Astrocyte (in vitro differentiated cells and primary cell): ENCODE measurements at regions not wholly inside any gene's neighbourhood (a gene's known extent, or its start where the extent isn't known, plus 50 kb on each side); places are given as distances from the start of the nearest gene placed in this dataset.

Source experiments
- EZH2 ChIP-seq: IDR thresholded peaks from 2 replicates; pipeline ENCODE4 v1.6.1; 2012; ENCODE audit warnings: mild to moderate bottlenecking, low read length, inconsistent platforms; ENCODE audit not compliant: insufficient read depth
- TF ChIP-seq, protein P1 (sequence below): IDR thresholded peaks from 2 replicates; pipeline ENCODE4 v1.5.1; 2011; ENCODE audit warnings: low read depth, mild to moderate bottlenecking, inconsistent platforms, low read length, moderate library complexity; ENCODE audit not compliant: insufficient read depth

DNA sequence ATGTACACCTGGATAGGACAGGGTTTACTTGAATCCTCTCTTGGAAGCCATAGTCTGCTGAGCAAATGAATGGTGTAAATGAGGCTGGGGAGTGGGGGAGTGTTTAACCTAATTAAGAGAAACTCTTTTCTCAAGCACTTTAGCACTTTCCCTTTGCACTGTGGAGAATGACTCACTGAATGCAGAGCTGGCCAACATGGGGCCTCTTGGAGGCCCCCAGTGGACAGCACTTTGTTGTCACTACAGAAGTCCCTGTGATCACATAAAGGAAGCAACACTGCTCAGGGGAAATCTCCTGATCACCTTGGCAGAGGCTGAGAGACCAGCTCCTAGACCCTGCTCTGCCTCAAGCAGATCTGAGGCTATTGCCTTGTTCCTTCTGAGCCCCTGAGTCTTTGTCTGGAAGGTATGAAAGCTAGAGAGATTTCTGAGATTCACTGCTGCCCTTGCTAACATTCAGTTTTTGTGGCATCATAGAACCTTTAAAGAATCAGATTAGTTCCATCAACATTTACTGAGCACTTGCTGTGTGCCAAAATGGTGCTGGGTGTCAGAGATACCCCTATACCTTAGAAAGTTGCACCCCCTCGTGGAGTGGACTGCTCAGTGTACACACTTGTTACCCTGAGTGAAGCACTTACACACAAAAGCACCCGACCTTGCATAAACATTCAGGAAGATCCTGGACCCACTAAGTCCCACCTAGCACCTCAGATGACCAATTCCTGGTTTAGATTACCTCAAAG is 230.1 kb upstream of the CCL2 start:
- TF ChIP-seq, protein P1, sequence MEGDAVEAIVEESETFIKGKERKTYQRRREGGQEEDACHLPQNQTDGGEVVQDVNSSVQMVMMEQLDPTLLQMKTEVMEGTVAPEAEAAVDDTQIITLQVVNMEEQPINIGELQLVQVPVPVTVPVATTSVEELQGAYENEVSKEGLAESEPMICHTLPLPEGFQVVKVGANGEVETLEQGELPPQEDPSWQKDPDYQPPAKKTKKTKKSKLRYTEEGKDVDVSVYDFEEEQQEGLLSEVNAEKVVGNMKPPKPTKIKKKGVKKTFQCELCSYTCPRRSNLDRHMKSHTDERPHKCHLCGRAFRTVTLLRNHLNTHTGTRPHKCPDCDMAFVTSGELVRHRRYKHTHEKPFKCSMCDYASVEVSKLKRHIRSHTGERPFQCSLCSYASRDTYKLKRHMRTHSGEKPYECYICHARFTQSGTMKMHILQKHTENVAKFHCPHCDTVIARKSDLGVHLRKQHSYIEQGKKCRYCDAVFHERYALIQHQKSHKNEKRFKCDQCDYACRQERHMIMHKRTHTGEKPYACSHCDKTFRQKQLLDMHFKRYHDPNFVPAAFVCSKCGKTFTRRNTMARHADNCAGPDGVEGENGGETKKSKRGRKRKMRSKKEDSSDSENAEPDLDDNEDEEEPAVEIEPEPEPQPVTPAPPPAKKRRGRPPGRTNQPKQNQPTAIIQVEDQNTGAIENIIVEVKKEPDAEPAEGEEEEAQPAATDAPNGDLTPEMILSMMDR, result no peak
- TF ChIP-seq EZH2, result no peak
